ENCODE measurements at regions not wholly inside any gene's neighbourhood (a gene's known extent, or its start where the extent isn't known, plus 50 kb on each side); places are given as distances from the start of the nearest gene placed in this dataset.

DNA sequence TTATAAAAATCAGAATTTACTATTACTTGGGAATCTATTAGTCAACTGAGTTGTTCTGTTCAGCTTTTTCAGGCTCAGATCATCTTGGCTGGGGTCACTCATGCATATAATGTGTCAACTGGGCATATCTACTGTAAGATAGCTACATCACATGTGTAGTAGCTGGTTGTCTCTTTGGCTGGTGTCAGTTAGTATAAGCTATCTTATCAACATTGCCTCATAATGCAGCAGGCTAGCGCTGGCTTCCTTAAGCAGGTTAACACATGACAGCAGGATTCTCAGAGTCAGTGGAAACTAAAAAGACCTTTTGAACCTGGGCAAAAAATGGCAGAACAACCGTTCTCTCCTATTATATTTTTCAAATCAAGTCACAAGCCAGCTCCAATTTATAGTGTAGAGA lies 378.3 kb upstream of the PCDH10 start:
- ChIA-PET CTCF (no interaction called here), POLR2A (ENCODE audit: unreplicated experiment) (no interaction called here)
- H3K36me3 ChIP-seq (ENCODE audit: low read depth): no peaks in the 10 kb centered on the region
- no peaks in the 10 kb centered on the region for H4K20me1 ChIP-seq (ENCODE audit: insufficient read depth)
- no peaks in the 10 kb centered on the region for H3K9me2 ChIP-seq (ENCODE audit: insufficient read depth)
- no peaks in the 10 kb centered on the region for H3K27me3 ChIP-seq (ENCODE audit: insufficient read depth, low read depth)
- no peak for DNase-seq
- no TSS peak for BruUV-seq (replicated peaks)
- no peak overlapping the region for H3K4me2 ChIP-seq
- H3K4me3 ChIP-seq: no peak overlapping the region
- H3K27ac ChIP-seq: no peak overlapping the region
- H3K79me2 ChIP-seq (ENCODE audit: low read depth): no peaks in the 10 kb centered on the region
- H2AFZ ChIP-seq: no peak overlapping the region
- TF ChIP-seq EZH2 (IDR thresholded peaks at IDR 0.05; ENCODE audit: low read depth): no peak
- no peak for TF ChIP-seq CTCF (conservative IDR thresholded peaks at IDR 0.05)
- H3K9me3 ChIP-seq (ENCODE audit: insufficient read depth, low read depth): no peaks in the 10 kb centered on the region
- intact Hi-C loops (cut with micrococcal nuclease; ENCODE audit: unreplicated experiment): no loop called here
- no peaks in the 10 kb centered on the region for H3F3A ChIP-seq (ENCODE audit: insufficient read depth, low read depth)
- H3K4me1 ChIP-seq (replicated peaks; ENCODE audit: insufficient read depth): no peaks in the 10 kb centered on the region

DNA sequence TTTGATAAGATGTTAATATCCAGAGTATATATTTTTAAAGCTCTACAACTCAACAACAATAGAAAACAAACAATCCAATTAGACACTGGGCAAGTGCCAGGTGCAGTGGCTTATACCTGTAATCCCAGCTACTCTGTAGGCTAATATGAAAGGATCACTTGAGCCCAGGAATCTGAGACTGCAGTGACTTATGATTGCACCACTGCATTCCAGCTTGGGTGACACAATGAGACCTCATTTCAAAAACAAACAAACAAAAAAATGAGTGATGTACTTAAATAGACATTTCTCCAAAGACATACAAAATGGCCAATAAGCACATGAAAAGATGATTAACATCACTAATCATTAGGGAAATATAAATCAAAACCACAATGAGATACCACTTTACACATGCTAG lies 356.8 kb upstream of the PCDH10 start:
- no TSS peak for BruUV-seq (replicated peaks)
- no peak for TF ChIP-seq EZH2 (IDR thresholded peaks at IDR 0.05; ENCODE audit: low read depth)
- TF ChIP-seq CTCF (conservative IDR thresholded peaks at IDR 0.05): no peak
- H3K4me3 ChIP-seq: no peak overlapping the region
- CTCF ChIA-PET: no interaction called here
- H3K27ac ChIP-seq: no peak overlapping the region
- peak in 1 of 2 experiments; percentile 35 for DNase-seq
- H3K4me2 ChIP-seq: no peak overlapping the region
- H3K27me3 ChIP-seq (ENCODE audit: insufficient read depth, low read depth): no peaks in the 10 kb centered on the region
- no peaks in the 10 kb centered on the region for H4K20me1 ChIP-seq (ENCODE audit: insufficient read depth)
- POLR2A ChIA-PET (ENCODE audit: unreplicated experiment): interaction anchor here (0.5 kb wide), 1 partner anchor 72 kb away, joined by 6 read pairs; no protein-coding TSS in a partner anchor
- H3K79me2 ChIP-seq (ENCODE audit: low read depth): no peaks in the 10 kb centered on the region
- no peaks in the 10 kb centered on the region for H3K9me3 ChIP-seq (ENCODE audit: insufficient read depth, low read depth)
- H2AFZ ChIP-seq: no peak overlapping the region
- no peaks in the 10 kb centered on the region for H3K4me1 ChIP-seq (replicated peaks; ENCODE audit: insufficient read depth)
- H3K9me2 ChIP-seq (ENCODE audit: insufficient read depth): no peaks in the 10 kb centered on the region
- intact Hi-C loops (cut with micrococcal nuclease; ENCODE audit: unreplicated experiment): no loop called here
- H3K36me3 ChIP-seq (ENCODE audit: low read depth): no peaks in the 10 kb centered on the region
- no peaks in the 10 kb centered on the region for H3F3A ChIP-seq (ENCODE audit: insufficient read depth, low read depth)

DNA sequence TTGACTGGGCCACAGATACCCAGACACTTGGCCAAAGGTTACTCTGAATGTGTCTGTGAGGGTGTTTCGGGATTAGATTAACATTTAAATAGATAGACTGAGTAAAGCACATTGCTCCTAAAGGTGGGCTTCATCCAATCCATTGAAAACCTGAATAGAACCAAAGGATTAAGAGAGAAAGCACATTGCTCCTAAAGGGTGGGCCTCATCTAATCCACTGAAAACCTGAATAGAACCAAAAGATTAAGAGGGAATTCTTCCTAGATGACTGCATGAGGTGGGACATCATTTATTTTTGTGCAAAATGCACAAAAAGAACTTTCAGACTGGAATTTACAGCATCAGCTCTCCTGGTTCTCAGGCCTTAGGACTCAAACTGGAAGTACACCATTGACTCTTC lies 351.2 kb upstream of the PCDH10 start:
- POLR2A ChIA-PET (ENCODE audit: unreplicated experiment): no interaction called here
- Histone ChIP-seq H3K4me1 (replicated peaks; ENCODE audit: insufficient read depth) (no peaks in the 10 kb centered on the region), H3K9me2 (ENCODE audit: insufficient read depth) (no peaks in the 10 kb centered on the region), H3K9me3 (ENCODE audit: insufficient read depth, low read depth) (no peaks in the 10 kb centered on the region), H3K79me2 (ENCODE audit: low read depth) (no peaks in the 10 kb centered on the region), H4K20me1 (ENCODE audit: insufficient read depth) (no peaks in the 10 kb centered on the region), H3K4me2 (no peak overlapping the region), H3K4me3 (no peak overlapping the region), H3K27me3 (ENCODE audit: insufficient read depth, low read depth) (no peaks in the 10 kb centered on the region), H3F3A (ENCODE audit: insufficient read depth, low read depth) (no peaks in the 10 kb centered on the region), H3K36me3 (ENCODE audit: low read depth) (no peaks in the 10 kb centered on the region), H3K27ac (no peak overlapping the region), H2AFZ (no peak overlapping the region)
- CTCF ChIA-PET: no interaction called here
- no peak for DNase-seq
- intact Hi-C loops (cut with micrococcal nuclease; ENCODE audit: unreplicated experiment): no loop called here
- no peak for TF ChIP-seq EZH2 (IDR thresholded peaks at IDR 0.05; ENCODE audit: low read depth)
- TF ChIP-seq CTCF (conservative IDR thresholded peaks at IDR 0.05): no peak
- BruUV-seq (replicated peaks): no TSS peak

All from PC-9 (cell line).